KMS-11 (cell line): ENCODE measurements at regions not wholly inside any gene's neighbourhood (a gene's known extent, or its start where the extent isn't known, plus 50 kb on each side); places are given as distances from the start of the nearest gene placed in this dataset.

Experiments used
- H2AFZ ChIP-seq: fragments of 200-600 bp; sonication (generic); 2 replicates; pipeline ENCODE4 v1.6.1; 2016; ENCODE audit warnings: antibody characterized with exemption, mixed run types, low read depth
- H3K27ac ChIP-seq: fragments of 200-600 bp; sonication (generic); 2 replicates; pipeline ENCODE4 v1.6.1; 2016; ENCODE audit warnings: mild to moderate bottlenecking, mixed run types
- H3K27me3 ChIP-seq: fragments of 200-600 bp; sonication (generic); 2 replicates; pipeline ENCODE4 v1.6.1; 2017; ENCODE audit warnings: mild to moderate bottlenecking, low read depth, mixed run types, moderate library complexity; ENCODE audit not compliant: insufficient read depth
- H3K36me3 ChIP-seq: fragments of 200-600 bp; sonication (generic); 2 replicates; pipeline ENCODE4 v1.6.1; 2017; ENCODE audit warnings: mild to moderate bottlenecking, mixed run types; ENCODE audit not compliant: insufficient read depth
- H3K4me1 ChIP-seq: fragments of 200-600 bp; sonication (generic); 2 replicates; pipeline ENCODE4 v1.6.1; 2016; ENCODE audit warnings: mild to moderate bottlenecking, low read depth, mixed run types; ENCODE audit not compliant: poor library complexity, severe bottlenecking
- H3K4me2 ChIP-seq: fragments of 200-600 bp; sonication (generic); 2 replicates; pipeline ENCODE4 v1.7.0; 2016; ENCODE audit warnings: mild to moderate bottlenecking, mixed run types
- H3K4me3 ChIP-seq: fragments of 200-600 bp; sonication (generic); IDR thresholded peaks from 2 replicates; pipeline ENCODE4 v1.6.1; 2017; ENCODE audit warnings: low read depth, low read length, mixed read lengths; ENCODE audit not compliant: insufficient read depth
- H3K79me2 ChIP-seq: fragments of 200-600 bp; sonication (generic); 2 replicates; pipeline ENCODE4 v1.6.1; 2016; ENCODE audit warnings: low read depth, mixed run types; ENCODE audit not compliant: insufficient read depth
- H3K9ac ChIP-seq: fragments of 200-600 bp; sonication (generic); 2 replicates; pipeline ENCODE4 v1.6.1; 2016; ENCODE audit warnings: mild to moderate bottlenecking, mixed run types
- H4K20me1 ChIP-seq: fragments of 200-600 bp; sonication (generic); 2 replicates; pipeline ENCODE4 v1.6.1; 2016; ENCODE audit warnings: mild to moderate bottlenecking, mixed run types; ENCODE audit not compliant: insufficient read depth
- TF ChIP-seq, protein P1 (sequence below): fragments of 200-600 bp; sonication (generic); conservative IDR thresholded peaks from 2 replicates; pipeline ENCODE4 v1.6.1; 2017; ENCODE audit warnings: low read depth, mild to moderate bottlenecking, antibody characterized with exemption, low read length, moderate library complexity, mixed read lengths

DNA sequence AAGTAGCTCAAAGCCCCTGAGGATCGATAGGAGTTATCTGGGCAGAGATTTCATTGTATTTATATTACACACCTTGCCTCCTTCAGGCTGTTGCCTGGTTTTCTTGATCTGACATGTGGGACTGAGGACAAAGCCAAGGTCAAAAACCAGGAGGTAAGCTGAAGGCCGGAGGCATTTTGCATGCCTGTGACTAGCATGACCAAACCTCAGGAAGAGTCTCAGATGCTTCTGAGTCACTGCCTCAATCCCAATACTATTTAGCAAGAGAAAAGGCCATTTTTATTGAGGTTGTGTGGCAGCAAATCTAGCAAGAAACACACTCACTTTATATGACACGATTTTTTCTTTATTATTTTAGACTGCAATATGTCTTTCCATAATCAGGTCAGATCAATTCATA is 968.1 kb downstream of the CDH11 start:
- Histone ChIP-seq H3K27ac (no peak overlapping the region), H3K4me3 (no peak overlapping the region), H3K27me3 (no peaks in the 10 kb centered on the region), H3K4me2 (no peak overlapping the region), H3K79me2 (no peaks in the 10 kb centered on the region), H3K36me3 (no peaks in the 10 kb centered on the region), H3K9ac (no peak overlapping the region), H4K20me1 (no peaks in the 10 kb centered on the region), H2AFZ (no peak overlapping the region), H3K4me1 (no peaks in the 10 kb centered on the region)
- TF ChIP-seq, protein P1, sequence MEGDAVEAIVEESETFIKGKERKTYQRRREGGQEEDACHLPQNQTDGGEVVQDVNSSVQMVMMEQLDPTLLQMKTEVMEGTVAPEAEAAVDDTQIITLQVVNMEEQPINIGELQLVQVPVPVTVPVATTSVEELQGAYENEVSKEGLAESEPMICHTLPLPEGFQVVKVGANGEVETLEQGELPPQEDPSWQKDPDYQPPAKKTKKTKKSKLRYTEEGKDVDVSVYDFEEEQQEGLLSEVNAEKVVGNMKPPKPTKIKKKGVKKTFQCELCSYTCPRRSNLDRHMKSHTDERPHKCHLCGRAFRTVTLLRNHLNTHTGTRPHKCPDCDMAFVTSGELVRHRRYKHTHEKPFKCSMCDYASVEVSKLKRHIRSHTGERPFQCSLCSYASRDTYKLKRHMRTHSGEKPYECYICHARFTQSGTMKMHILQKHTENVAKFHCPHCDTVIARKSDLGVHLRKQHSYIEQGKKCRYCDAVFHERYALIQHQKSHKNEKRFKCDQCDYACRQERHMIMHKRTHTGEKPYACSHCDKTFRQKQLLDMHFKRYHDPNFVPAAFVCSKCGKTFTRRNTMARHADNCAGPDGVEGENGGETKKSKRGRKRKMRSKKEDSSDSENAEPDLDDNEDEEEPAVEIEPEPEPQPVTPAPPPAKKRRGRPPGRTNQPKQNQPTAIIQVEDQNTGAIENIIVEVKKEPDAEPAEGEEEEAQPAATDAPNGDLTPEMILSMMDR = no peak

DNA sequence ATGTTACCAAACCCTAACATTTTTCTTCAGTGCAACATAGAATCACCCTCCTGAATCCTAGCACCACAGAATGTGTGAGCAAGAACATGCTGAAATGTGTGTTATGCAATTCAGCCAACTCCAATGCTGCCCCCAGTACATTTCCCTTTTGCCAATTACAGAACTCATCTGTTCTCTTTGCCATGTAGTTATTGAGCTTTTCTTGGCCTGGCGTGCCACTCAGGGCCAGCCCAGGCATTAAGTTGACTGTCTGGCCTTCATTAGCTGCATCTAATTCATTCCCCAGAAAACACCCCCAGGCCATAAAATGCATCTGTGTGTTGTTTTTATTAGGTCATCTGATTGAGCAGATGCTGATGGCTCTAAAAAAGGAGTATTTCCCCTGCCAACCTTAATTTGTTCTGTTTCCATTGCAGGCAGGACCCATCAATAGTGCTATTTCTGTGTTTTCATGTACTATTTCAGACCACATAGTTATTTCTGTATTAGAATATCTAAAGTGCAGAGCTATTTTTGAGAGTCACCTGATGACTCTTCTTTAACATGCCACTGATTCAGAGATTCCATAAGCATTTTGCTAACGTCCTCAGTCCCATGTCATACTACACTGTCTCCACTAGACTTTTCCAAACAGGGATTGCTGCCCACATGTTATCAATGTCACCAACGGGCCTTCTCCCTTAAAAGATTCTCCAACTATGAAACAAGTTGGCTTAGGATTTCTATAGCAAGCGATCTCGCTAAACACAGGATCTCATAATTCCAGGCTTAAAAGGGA is 969.7 kb downstream of the CDH11 start:
- Histone ChIP-seq H3K4me2 (no peak overlapping the region), H3K36me3 (no peaks in the 10 kb centered on the region), H3K9ac (no peak overlapping the region), H2AFZ (no peak overlapping the region), H3K27me3 (no peaks in the 10 kb centered on the region), H4K20me1 (no peaks in the 10 kb centered on the region), H3K79me2 (no peaks in the 10 kb centered on the region), H3K4me3 (no peak overlapping the region), H3K27ac (no peak overlapping the region), H3K4me1 (no peaks in the 10 kb centered on the region)
- TF ChIP-seq, protein P1 = no peak

DNA sequence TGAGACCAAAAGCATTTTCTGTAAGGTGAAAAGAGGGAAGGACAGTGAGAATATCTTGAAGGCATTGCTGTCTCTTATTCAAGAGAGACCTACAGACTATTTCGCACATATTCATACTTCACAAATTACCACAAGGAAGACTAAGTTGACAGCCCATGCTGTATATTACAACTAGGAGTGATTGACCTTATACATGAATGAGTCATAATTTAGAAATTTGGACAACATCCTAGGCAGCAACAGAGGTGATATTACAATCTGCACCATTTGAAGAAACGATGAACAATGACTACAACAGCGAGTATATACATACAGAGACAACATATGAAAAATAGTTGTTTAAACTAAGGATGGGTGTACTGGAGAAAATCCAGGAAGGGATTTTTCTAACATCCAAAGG is 971.7 kb downstream of the CDH11 start:
- H3K4me2 ChIP-seq = no peak overlapping the region
- no peak overlapping the region for H3K27ac ChIP-seq
- H3K4me3 ChIP-seq = no peak overlapping the region
- H3K27me3 ChIP-seq = no peaks in the 10 kb centered on the region
- H3K4me1 ChIP-seq = no peaks in the 10 kb centered on the region
- no peaks in the 10 kb centered on the region for H4K20me1 ChIP-seq
- no peak overlapping the region for H3K9ac ChIP-seq
- no peaks in the 10 kb centered on the region for H3K36me3 ChIP-seq
- no peak overlapping the region for H2AFZ ChIP-seq
- TF ChIP-seq, protein P1 = no peak
- no peaks in the 10 kb centered on the region for H3K79me2 ChIP-seq

DNA sequence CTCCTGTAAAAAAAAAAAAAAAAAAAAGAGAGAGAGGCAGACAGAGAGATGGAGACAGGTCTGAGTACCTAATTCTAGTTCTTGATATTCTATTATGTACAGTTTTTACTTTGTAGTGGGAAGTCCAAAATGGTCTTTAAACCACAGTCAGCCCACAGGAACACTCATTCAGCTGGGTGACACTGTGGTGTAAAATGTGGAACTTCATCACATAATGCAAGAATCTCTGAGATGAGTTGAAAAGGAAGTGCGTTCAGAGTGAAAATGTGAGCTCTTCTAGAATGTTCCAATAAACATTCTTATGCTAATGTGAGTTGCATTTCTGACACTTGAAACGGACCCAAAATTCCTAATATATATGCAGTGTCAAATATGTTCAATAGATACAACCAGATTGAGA is 972.1 kb downstream of the CDH11 start:
- Histone ChIP-seq H3K36me3 (no peaks in the 10 kb centered on the region), H3K4me2 (no peak overlapping the region), H3K79me2 (no peaks in the 10 kb centered on the region), H3K9ac (no peak overlapping the region), H3K27ac (no peak overlapping the region), H4K20me1 (no peaks in the 10 kb centered on the region), H3K4me1 (no peaks in the 10 kb centered on the region), H2AFZ (no peak overlapping the region), H3K4me3 (no peak overlapping the region), H3K27me3 (no peaks in the 10 kb centered on the region)
- TF ChIP-seq, protein P1 = no peak
